DOHH2 (cell line): ENCODE measurements at regions not wholly inside any gene's neighbourhood (a gene's known extent, or its start where the extent isn't known, plus 50 kb on each side); places are given as distances from the start of the nearest gene placed in this dataset.

Experiments used
- H3F3A ChIP-seq: fragments of 200-600 bp; sonication (generic), shearing (Covaris generic); 2 replicates; pipeline ENCODE4 v1.6.0; 2016; ENCODE audit warnings: antibody characterized with exemption, mild to moderate bottlenecking; ENCODE audit not compliant: control insufficient read depth, insufficient read depth
- H3K27ac ChIP-seq: fragments of 200-600 bp; sonication (generic); 2 replicates; pipeline ENCODE4 v1.5.1; 2014; ENCODE audit warnings: low read depth, mild to moderate bottlenecking, low read length, moderate library complexity
- H3K27me3 ChIP-seq: fragments of 200-600 bp; sonication (generic); 2 replicates; pipeline ENCODE4 v1.6.1; 2014; ENCODE audit warnings: mild to moderate bottlenecking, low read length, mixed read lengths; ENCODE audit not compliant: control insufficient read depth
- H3K36me3 ChIP-seq: fragments of 200-600 bp; sonication (generic); 2 replicates; pipeline ENCODE4 v1.6.1; 2014; ENCODE audit warnings: mild to moderate bottlenecking, low read length, moderate library complexity, mixed read lengths; ENCODE audit not compliant: control insufficient read depth
- H3K4me1 ChIP-seq: fragments of 200-600 bp; sonication (generic); 2 replicates; pipeline ENCODE4 v1.6.1; 2014; ENCODE audit warnings: mild to moderate bottlenecking, low read length, mixed read lengths; ENCODE audit not compliant: control insufficient read depth
- H3K4me2 ChIP-seq: fragments of 200-600 bp; sonication (generic); 2 replicates; pipeline ENCODE4 v1.6.0; 2014; ENCODE audit warnings: mild to moderate bottlenecking, low read length, moderate library complexity
- H3K4me3 ChIP-seq: fragments of 200-600 bp; sonication (generic); 2 replicates; pipeline ENCODE4 v1.5.1; 2014; ENCODE audit warnings: mild to moderate bottlenecking, low read length, mixed read lengths
- H3K79me2 ChIP-seq: fragments of 200-600 bp; sonication (generic); 2 replicates; pipeline ENCODE4 v1.6.1; 2014; ENCODE audit warnings: mild to moderate bottlenecking, low read length, mixed read lengths; ENCODE audit not compliant: control insufficient read depth
- H3K9me2 ChIP-seq: fragments of 200-600 bp; sonication (generic); replicated peaks from 2 replicates; pipeline ENCODE4 v1.6.1; 2014; ENCODE audit warnings: mild to moderate bottlenecking, low read length, mixed read lengths; ENCODE audit not compliant: control insufficient read depth
- H3K9me3 ChIP-seq: fragments of 200-600 bp; sonication (generic); 2 replicates; pipeline ENCODE4 v1.6.1; 2014; ENCODE audit warnings: antibody characterized with exemption, low read length, mixed read lengths; ENCODE audit not compliant: control insufficient read depth, insufficient read depth
- H4K20me1 ChIP-seq: fragments of 200-600 bp; sonication (generic); 2 replicates; pipeline ENCODE4 v1.6.0; 2014; ENCODE audit warnings: low read depth, mild to moderate bottlenecking, antibody characterized with exemption, low read length, moderate library complexity; ENCODE audit not compliant: control insufficient read depth, insufficient read depth
- EZH2phosphoT487 ChIP-seq: fragments of 200-600 bp; sonication (generic); IDR thresholded peaks from 2 replicates; pipeline ENCODE4 v1.6.1; 2017; ENCODE audit warnings: borderline replicate concordance, mild to moderate bottlenecking, antibody characterized with exemption, low read length, moderate library complexity, mixed read lengths
- TF ChIP-seq, protein P1 (sequence below): fragments of 200-600 bp; sonication (generic); IDR thresholded peaks from one replicate; pipeline ENCODE4 v1.5.1; 2014; ENCODE audit warnings: antibody characterized with exemption, mild to moderate bottlenecking, low read depth, low read length; ENCODE audit not compliant: poor library complexity, severe bottlenecking

DNA sequence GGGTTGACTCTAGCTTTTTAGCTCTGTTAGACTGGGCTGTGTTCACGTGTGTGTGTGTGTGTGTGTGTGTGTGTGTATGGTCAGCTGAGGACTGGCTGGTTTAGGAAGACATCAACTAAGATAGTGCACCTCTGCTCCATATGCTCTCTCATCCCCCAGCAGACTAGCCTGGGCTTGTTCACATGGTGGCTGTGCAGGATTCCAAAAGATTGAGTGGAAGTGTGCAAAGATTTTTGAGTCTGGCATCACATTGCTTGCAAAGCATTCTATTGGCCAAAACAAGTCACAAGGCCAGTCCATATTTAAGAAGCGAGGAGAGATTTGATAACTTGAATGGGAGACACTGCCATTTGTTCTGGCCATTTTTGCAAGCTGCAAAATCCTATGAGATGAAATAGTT, 79.7 kb upstream of the C11orf87 start:
- H3K27me3 ChIP-seq = no peaks in the 10 kb centered on the region
- no peak overlapping the region for H3K4me2 ChIP-seq
- TF ChIP-seq, protein P1, sequence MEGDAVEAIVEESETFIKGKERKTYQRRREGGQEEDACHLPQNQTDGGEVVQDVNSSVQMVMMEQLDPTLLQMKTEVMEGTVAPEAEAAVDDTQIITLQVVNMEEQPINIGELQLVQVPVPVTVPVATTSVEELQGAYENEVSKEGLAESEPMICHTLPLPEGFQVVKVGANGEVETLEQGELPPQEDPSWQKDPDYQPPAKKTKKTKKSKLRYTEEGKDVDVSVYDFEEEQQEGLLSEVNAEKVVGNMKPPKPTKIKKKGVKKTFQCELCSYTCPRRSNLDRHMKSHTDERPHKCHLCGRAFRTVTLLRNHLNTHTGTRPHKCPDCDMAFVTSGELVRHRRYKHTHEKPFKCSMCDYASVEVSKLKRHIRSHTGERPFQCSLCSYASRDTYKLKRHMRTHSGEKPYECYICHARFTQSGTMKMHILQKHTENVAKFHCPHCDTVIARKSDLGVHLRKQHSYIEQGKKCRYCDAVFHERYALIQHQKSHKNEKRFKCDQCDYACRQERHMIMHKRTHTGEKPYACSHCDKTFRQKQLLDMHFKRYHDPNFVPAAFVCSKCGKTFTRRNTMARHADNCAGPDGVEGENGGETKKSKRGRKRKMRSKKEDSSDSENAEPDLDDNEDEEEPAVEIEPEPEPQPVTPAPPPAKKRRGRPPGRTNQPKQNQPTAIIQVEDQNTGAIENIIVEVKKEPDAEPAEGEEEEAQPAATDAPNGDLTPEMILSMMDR = no peak
- TF ChIP-seq EZH2phosphoT487 = no peak
- H3K9me3 ChIP-seq = no peaks in the 10 kb centered on the region
- H3K4me1 ChIP-seq = no peaks in the 10 kb centered on the region
- H3K4me3 ChIP-seq = no peak overlapping the region
- H3K9me2 ChIP-seq = no peaks in the 10 kb centered on the region
- no peaks in the 10 kb centered on the region for H3K79me2 ChIP-seq
- H3F3A ChIP-seq = no peaks in the 10 kb centered on the region
- H3K27ac ChIP-seq = no peak overlapping the region
- no peaks in the 10 kb centered on the region for H4K20me1 ChIP-seq
- H3K36me3 ChIP-seq = no peaks in the 10 kb centered on the region

DNA sequence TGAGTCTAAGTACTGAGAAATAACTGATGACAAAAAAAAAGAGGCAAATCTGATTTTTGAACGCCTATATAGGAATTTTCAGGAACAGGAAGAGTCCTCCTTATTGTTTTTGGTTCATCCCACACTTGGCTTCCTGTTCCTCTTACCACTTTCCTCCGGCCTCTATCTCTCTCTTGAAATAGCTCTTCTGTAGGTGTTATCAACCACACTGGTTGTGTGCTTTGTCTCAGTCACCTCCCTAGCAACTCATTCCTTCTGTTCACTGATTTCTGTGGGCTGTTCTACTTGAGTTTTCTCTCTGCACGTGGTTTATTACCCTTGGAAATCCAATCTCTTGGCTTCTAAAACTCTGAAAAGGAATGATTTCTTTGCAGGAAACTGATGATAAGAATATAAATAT, 78.7 kb upstream of the C11orf87 start:
- Histone ChIP-seq H4K20me1 (no peaks in the 10 kb centered on the region), H3F3A (no peaks in the 10 kb centered on the region), H3K9me2 (no peaks in the 10 kb centered on the region), H3K27ac (no peak overlapping the region), H3K4me2 (no peak overlapping the region), H3K27me3 (no peaks in the 10 kb centered on the region), H3K4me3 (no peak overlapping the region), H3K4me1 (no peaks in the 10 kb centered on the region), H3K36me3 (no peaks in the 10 kb centered on the region), H3K9me3 (no peaks in the 10 kb centered on the region), H3K79me2 (no peaks in the 10 kb centered on the region)
- TF ChIP-seq, protein P1 = no peak
- no peak for TF ChIP-seq EZH2phosphoT487

DNA sequence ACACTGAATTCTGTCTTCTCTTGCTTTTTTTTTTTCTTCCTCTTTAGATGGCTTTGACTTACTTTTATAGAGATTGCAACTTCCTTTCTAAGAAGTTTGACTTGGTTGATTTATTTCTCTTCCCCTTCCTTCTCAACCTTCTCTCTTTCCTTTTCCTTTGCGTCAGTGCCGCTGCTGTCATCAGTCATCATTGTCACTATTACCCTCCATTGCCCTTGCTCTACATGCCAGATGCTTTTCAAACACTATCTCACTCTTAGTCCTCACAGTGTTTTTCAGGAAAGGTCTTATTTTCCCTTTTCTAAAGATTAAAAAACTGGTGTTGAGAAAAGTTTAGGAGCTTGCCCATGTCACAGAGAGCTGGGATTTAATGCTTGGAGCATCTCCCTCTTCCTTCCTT, 74.7 kb upstream of the C11orf87 start:
- no peak overlapping the region for H3K4me3 ChIP-seq
- H3F3A ChIP-seq = no peaks in the 10 kb centered on the region
- H3K4me1 ChIP-seq = no peaks in the 10 kb centered on the region
- no peak overlapping the region for H3K27ac ChIP-seq
- TF ChIP-seq, protein P1 = no peak
- no peak for TF ChIP-seq EZH2phosphoT487
- H3K9me3 ChIP-seq = no peaks in the 10 kb centered on the region
- H3K79me2 ChIP-seq = no peaks in the 10 kb centered on the region
- H4K20me1 ChIP-seq = no peaks in the 10 kb centered on the region
- H3K36me3 ChIP-seq = no peaks in the 10 kb centered on the region
- H3K9me2 ChIP-seq = no peaks in the 10 kb centered on the region
- H3K4me2 ChIP-seq = no peak overlapping the region
- no peaks in the 10 kb centered on the region for H3K27me3 ChIP-seq
